ENCODE measurements at regions not wholly inside any gene's neighbourhood (a gene's known extent, or its start where the extent isn't known, plus 50 kb on each side); places are given as distances from the start of the nearest gene placed in this dataset.
"Not testable (repeated sequence)": the region's sequence is repeated elsewhere in the genome, so short reads cannot be mapped to it uniquely, and the experiment has no call there.

DNA sequence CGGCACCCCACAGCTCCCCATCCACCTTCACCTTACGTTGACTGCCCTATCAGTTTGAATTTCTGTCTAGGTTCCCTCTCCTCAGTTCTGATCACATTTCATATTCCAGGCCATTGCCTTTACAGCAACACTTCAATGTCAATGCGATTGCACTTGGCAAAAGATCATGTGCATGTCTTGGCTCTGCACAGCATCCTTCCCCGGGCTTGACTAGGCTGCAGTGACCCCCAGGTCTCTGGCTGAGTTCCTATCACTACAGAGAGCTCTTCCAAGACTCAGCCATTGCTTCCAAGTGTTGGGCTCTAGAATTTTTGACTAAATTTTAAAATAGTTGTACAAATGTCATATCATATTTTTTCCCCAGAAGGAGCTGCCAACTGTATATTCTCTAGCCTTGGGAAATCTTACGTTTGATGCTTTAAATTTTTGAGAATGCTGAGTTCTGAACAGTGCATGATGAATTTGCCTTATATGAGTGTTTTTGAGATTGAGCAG is 103.8 kb upstream of the NEDD4L start:
- no peak for TF ChIP-seq EZH2phosphoT487 (IDR thresholded peaks at IDR 0.05; ENCODE audit: insufficient read depth, low read depth)
- TF ChIP-seq EZH2 (IDR thresholded peaks at IDR 0.05; ENCODE audit: insufficient read depth, poor library complexity, severe bottlenecking) = no peak
- Histone ChIP-seq H3K9ac (no peak overlapping the region), H3K79me2 (ENCODE audit: insufficient read depth) (no peaks in the 10 kb centered on the region), H4K20me1 (ENCODE audit: insufficient read depth) (no peaks in the 10 kb centered on the region), H3K36me3 (ENCODE audit: low read depth) (no peaks in the 10 kb centered on the region), H3K4me3 (no peak overlapping the region), H2AFZ (no peak overlapping the region), H3K9me3 (ENCODE audit: low read depth) (no peaks in the 10 kb centered on the region), H3F3A (ENCODE audit: insufficient read depth) (no peaks in the 10 kb centered on the region), H3K9me2 (ENCODE audit: insufficient read depth) (no peaks in the 10 kb centered on the region), H3K27me3 (replicated peaks; ENCODE audit: insufficient read depth) (peaks cover 38% of the 10 kb centered on the region), H3K4me1 (ENCODE audit: insufficient read depth) (no peaks in the 10 kb centered on the region), H3K27ac (no peak overlapping the region), H3K4me2 (ENCODE audit: unreplicated experiment) (no peak overlapping the region)
- WGBS, 2 experiments (ENCODE audit: low coverage in 1 of 2, low lambda C conversion rate in 2 of 2, missing lambda C conversion rate in 2 of 2) = 79 to 82% methylated on average over 5 of the region's 5 CpGs
- DNase-seq = no peak
- in situ Hi-C loops (cut with MboI) = no loop called here

DNA sequence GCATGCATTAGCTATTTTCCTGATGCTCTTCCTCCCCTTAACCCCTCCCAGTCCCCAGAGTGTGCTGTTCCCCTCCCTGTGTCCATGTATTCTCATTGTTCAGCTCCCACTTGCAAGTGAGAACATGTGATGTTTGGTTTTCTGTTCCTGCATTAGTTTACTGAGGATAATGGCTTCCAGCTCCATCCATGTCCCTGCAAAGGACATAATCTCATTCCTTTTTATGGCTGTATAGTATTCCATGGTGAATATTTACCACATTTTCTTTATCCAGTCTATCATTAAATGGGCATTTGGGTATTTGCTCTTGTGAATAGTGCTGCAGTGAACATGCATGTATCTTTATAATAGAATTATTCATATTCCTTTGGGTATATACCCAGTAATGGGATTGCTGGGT is 109.7 kb upstream of the NEDD4L start:
- H2AFZ ChIP-seq; H3K27ac ChIP-seq; H3K4me2 ChIP-seq (ENCODE audit: unreplicated experiment); H3K4me3 ChIP-seq; DNase-seq; H3K9ac ChIP-seq; H3K36me3 ChIP-seq (ENCODE audit: low read depth); H3F3A ChIP-seq (ENCODE audit: insufficient read depth); H3K9me2 ChIP-seq (ENCODE audit: insufficient read depth); in situ Hi-C loops (cut with MboI); H4K20me1 ChIP-seq (ENCODE audit: insufficient read depth); H3K4me1 ChIP-seq (ENCODE audit: insufficient read depth); H3K79me2 ChIP-seq (ENCODE audit: insufficient read depth); H3K9me3 ChIP-seq (ENCODE audit: low read depth): not testable (repeated sequence)
- peaks cover 15% of the 10 kb centered on the region for H3K27me3 ChIP-seq (replicated peaks; ENCODE audit: insufficient read depth)

DNA sequence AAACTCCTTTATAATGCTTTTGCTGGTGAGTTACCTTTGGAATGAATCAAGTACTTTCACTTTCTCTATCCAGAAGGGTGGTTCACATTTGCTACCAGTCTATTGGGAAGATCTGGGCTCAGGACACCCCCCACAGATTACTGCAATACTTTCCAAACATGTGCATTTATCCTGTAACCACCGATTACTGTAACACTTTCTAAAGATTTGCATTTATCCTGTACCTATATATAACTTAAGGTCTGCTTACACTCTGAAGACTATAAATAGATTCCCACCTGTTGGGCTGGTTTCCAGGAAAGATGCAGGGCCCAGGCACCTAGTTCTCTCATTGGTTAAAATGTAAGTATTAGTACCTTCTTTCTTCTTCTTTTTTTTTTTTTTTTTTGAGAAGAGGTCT is 113.0 kb upstream of the NEDD4L start:
- no peak for DNase-seq
- 9 to 10% methylated on average over 1 of the region's 1 CpG for WGBS, 2 experiments (ENCODE audit: low coverage in 1 of 2, low lambda C conversion rate in 2 of 2, missing lambda C conversion rate in 2 of 2)
- Histone ChIP-seq H3K27ac (no peak overlapping the region), H3K9ac (no peak overlapping the region), H3F3A (ENCODE audit: insufficient read depth) (peaks cover 6% of the 10 kb centered on the region; the same call in 1 of the 2 replicates), H2AFZ (peak overlapping the region; percentile 40; the same call in 1 of the 2 replicates), H3K79me2 (ENCODE audit: insufficient read depth) (no peaks in the 10 kb centered on the region), H3K4me3 (peak overlapping the region; percentile 18; the same call in 1 of the 2 replicates), H3K4me2 (ENCODE audit: unreplicated experiment) (peak overlapping the region; percentile 9), H3K9me2 (ENCODE audit: insufficient read depth) (no peaks in the 10 kb centered on the region), H3K4me1 (ENCODE audit: insufficient read depth) (peaks cover 4% of the 10 kb centered on the region), H4K20me1 (ENCODE audit: insufficient read depth) (no peaks in the 10 kb centered on the region), H3K36me3 (ENCODE audit: low read depth) (no peaks in the 10 kb centered on the region), H3K27me3 (replicated peaks; ENCODE audit: insufficient read depth) (peaks cover 12% of the 10 kb centered on the region; the same call in 1 of the 2 replicates), H3K9me3 (ENCODE audit: low read depth) (no peaks in the 10 kb centered on the region)
- TF ChIP-seq EZH2phosphoT487 (IDR thresholded peaks at IDR 0.05; ENCODE audit: insufficient read depth, low read depth) = no peak
- TF ChIP-seq EZH2 (IDR thresholded peaks at IDR 0.05; ENCODE audit: insufficient read depth, poor library complexity, severe bottlenecking) = no peak
- in situ Hi-C loops (cut with MboI) = no loop called here

DNA sequence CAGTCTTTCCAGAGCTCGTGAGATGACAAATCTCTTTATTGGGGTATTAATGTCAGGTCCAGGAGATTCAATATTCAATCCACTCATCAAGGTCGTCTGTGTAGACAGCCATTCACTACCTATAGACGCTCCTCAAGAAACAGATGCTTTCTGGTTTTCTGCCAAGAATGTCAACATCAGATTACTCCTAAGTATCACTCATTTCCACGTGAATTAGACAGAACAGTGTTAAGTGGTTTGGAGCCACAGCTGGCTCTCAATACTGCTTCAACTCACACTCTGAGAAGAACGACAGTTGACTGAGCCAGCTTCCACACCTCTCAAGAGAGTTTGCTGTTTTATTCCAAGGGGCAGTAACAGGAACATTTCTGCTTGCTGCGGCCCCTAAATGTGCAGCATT is 113.5 kb upstream of the NEDD4L start:
- TF ChIP-seq EZH2phosphoT487 (IDR thresholded peaks at IDR 0.05; ENCODE audit: insufficient read depth, low read depth) (no peak), EZH2 (IDR thresholded peaks at IDR 0.05; ENCODE audit: insufficient read depth, poor library complexity, severe bottlenecking) (no peak)
- Histone ChIP-seq H3K9me3 (ENCODE audit: low read depth) (no peaks in the 10 kb centered on the region), H3K27me3 (replicated peaks; ENCODE audit: insufficient read depth) (peaks cover 8% of the 10 kb centered on the region; the same call in 1 of the 2 replicates), H3K4me3 (peak overlapping the region; percentile 18; the same call in 1 of the 2 replicates), H3K9ac (no peak overlapping the region), H3F3A (ENCODE audit: insufficient read depth) (peaks cover 11% of the 10 kb centered on the region; the same call in 1 of the 2 replicates), H3K4me2 (ENCODE audit: unreplicated experiment) (peak overlapping the region; percentile 9), H3K9me2 (ENCODE audit: insufficient read depth) (no peaks in the 10 kb centered on the region), H3K79me2 (ENCODE audit: insufficient read depth) (no peaks in the 10 kb centered on the region), H3K36me3 (ENCODE audit: low read depth) (no peaks in the 10 kb centered on the region), H4K20me1 (ENCODE audit: insufficient read depth) (no peaks in the 10 kb centered on the region), H3K27ac (no peak overlapping the region), H3K4me1 (ENCODE audit: insufficient read depth) (peaks cover 9% of the 10 kb centered on the region), H2AFZ (peak overlapping the region; percentile 40; the same call in 1 of the 2 replicates)
- DNase-seq = no peak
- in situ Hi-C loops (cut with MboI) = no loop called here
- 31 to 35% methylated on average over 6 of the region's 6 CpGs for WGBS, 2 experiments (ENCODE audit: low coverage in 1 of 2, low lambda C conversion rate in 2 of 2, missing lambda C conversion rate in 2 of 2)

DNA sequence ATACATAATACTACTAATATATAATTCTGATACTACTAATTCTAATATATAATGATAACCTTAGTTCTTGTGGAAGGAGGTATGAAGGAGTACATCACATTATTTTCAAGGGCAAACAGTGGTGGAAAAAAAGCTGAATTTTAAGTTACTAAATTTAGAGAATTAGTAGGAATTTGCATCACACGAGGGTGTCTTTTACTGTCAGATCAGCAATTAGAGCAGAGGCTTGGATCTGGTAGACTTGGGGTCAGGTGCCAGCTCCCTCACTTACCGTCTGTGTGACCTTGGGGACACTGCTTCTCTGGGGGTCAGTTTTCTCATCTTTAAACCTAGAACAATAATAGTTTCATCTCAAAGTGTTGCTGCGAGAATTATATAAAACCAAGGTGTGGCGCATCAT is 114.1 kb upstream of the NEDD4L start:
- in situ Hi-C loops (cut with MboI) = no loop called here
- Histone ChIP-seq H3F3A (ENCODE audit: insufficient read depth) (peaks cover 11% of the 10 kb centered on the region; the same call in 1 of the 2 replicates), H3K27ac (no peak overlapping the region), H3K9ac (no peak overlapping the region), H3K9me2 (ENCODE audit: insufficient read depth) (no peaks in the 10 kb centered on the region), H3K36me3 (ENCODE audit: low read depth) (no peaks in the 10 kb centered on the region), H3K9me3 (ENCODE audit: low read depth) (no peaks in the 10 kb centered on the region), H3K4me1 (ENCODE audit: insufficient read depth) (peaks cover 12% of the 10 kb centered on the region), H2AFZ (no peak overlapping the region), H3K27me3 (replicated peaks; ENCODE audit: insufficient read depth) (peaks cover 2% of the 10 kb centered on the region; the same call in 1 of the 2 replicates), H4K20me1 (ENCODE audit: insufficient read depth) (no peaks in the 10 kb centered on the region), H3K4me2 (ENCODE audit: unreplicated experiment) (no peak overlapping the region), H3K79me2 (ENCODE audit: insufficient read depth) (no peaks in the 10 kb centered on the region), H3K4me3 (no peak overlapping the region)
- TF ChIP-seq EZH2 (IDR thresholded peaks at IDR 0.05; ENCODE audit: insufficient read depth, poor library complexity, severe bottlenecking) = no peak
- TF ChIP-seq EZH2phosphoT487 (IDR thresholded peaks at IDR 0.05; ENCODE audit: insufficient read depth, low read depth) = no peak
- no peak for DNase-seq
- WGBS, 2 experiments (ENCODE audit: low coverage in 1 of 2, low lambda C conversion rate in 2 of 2, missing lambda C conversion rate in 2 of 2) = 72 to 73% methylated on average over 4 of the region's 4 CpGs

All from GM23248 (cell line).